HL-60 (cell line): ENCODE measurements at regions not wholly inside any gene's neighbourhood (a gene's known extent, or its start where the extent isn't known, plus 50 kb on each side); places are given as distances from the start of the nearest gene placed in this dataset.

Experiments
- DNase-seq, 2 experiments: peaks; one replicate each; pipeline ENCODE4 v3.0.0-alpha.2; 2010 to 2020; ENCODE audit warnings: low read depth in 1 of 2, low spot score in 1 of 2
- H3K27ac ChIP-seq: fragments of 250-450 bp; sonication (Bioruptor Pico); replicated peaks from 2 replicates; pipeline ENCODE4 v1.5.1; 2020; ENCODE audit warnings: mild to moderate bottlenecking, moderate library complexity
- H3K27me3 ChIP-seq: fragments of 250-450 bp; sonication (Bioruptor Pico); 2 replicates; pipeline ENCODE4 v1.5.1; 2021; ENCODE audit warnings: mild to moderate bottlenecking, moderate library complexity; ENCODE audit not compliant: insufficient read depth, poor library complexity, severe bottlenecking
- H3K4me3 ChIP-seq: replicated peaks from 2 replicates; pipeline ENCODE4 v1.5.1; 2011; ENCODE audit warnings: mild to moderate bottlenecking, control low read depth, low read length; ENCODE audit not compliant: insufficient read depth
- CTCF ChIP-seq: IDR thresholded peaks from one replicate; pipeline ENCODE4 v1.5.1; 2011; ENCODE audit warnings: low read length, control low read depth, inconsistent platforms; ENCODE audit not compliant: insufficient read depth
- GABPA ChIP-seq: IDR thresholded peaks from 2 replicates; pipeline ENCODE4 v1.6.1; 2012; ENCODE audit warnings: low read depth
- POLR2AphosphoS5 ChIP-seq: IDR thresholded peaks from 2 replicates; pipeline ENCODE4 v1.6.1; 2012; ENCODE audit warnings: low read depth
- REST ChIP-seq: IDR thresholded peaks from 2 replicates; pipeline ENCODE4 v1.6.1; 2012; ENCODE audit warnings: low read depth; ENCODE audit not compliant: insufficient replicate concordance
- SPI1 ChIP-seq: IDR thresholded peaks from 2 replicates; pipeline ENCODE4 v1.6.1; 2012; ENCODE audit warnings: low read depth, mild to moderate bottlenecking, borderline replicate concordance

- no peak for DNase-seq
- H3K27me3 ChIP-seq: no peaks in the 10 kb centered on the region
- no peak overlapping the region for H3K27ac ChIP-seq
- no peak for TF ChIP-seq POLR2AphosphoS5
- TF ChIP-seq CTCF: no peak
- no peak for TF ChIP-seq REST
- no peak for TF ChIP-seq SPI1
- no peak for TF ChIP-seq GABPA
- H3K4me3 ChIP-seq: no peak overlapping the region
Observed at GRCh38 chr4:59063015-59063720, 1953.0 kb upstream of the IGFBP7 start.

GRCh38 chr4:59068722-59069418 is 1958.7 kb upstream of the IGFBP7 start:
- no peak for DNase-seq
- H3K27ac ChIP-seq: no peak overlapping the region
- no peak for TF ChIP-seq REST
- no peak for TF ChIP-seq SPI1
- TF ChIP-seq POLR2AphosphoS5: no peak
- no peak for TF ChIP-seq CTCF
- no peak for TF ChIP-seq GABPA
- H3K4me3 ChIP-seq: no peak overlapping the region
- no peaks in the 10 kb centered on the region for H3K27me3 ChIP-seq

- TF ChIP-seq REST (no peak), CTCF (no peak), GABPA (no peak), POLR2AphosphoS5 (no peak), SPI1 (no peak)
- H3K4me3 ChIP-seq: no peak overlapping the region
- DNase-seq: no peak
- H3K27ac ChIP-seq: no peak overlapping the region
- no peaks in the 10 kb centered on the region for H3K27me3 ChIP-seq
Observed at GRCh38 chr4:59086410-59086809, 1976.2 kb upstream of the IGFBP7 start.
